ENCODE measurements at regions not wholly inside any gene's neighbourhood (a gene's known extent, or its start where the extent isn't known, plus 50 kb on each side); places are given as distances from the start of the nearest gene placed in this dataset.

GRCh38 chr3:35292568-35292967, 346.8 kb upstream of the ARPP21 start:
- TF ChIP-seq POLR2A (IDR thresholded peaks at IDR 0.05; ENCODE audit: extremely low read depth, insufficient read length) (no peak), CTCF (IDR thresholded peaks at IDR 0.05; ENCODE audit: low read depth, low read length) (no peak), MAX (IDR thresholded peaks at IDR 0.05; ENCODE audit: low read depth, low read length) (no peak), MYC (IDR thresholded peaks at IDR 0.05; ENCODE audit: low read depth, low read length) (no peak)
